NAMALWA (cell line): ENCODE measurements at regions not wholly inside any gene's neighbourhood (a gene's known extent, or its start where the extent isn't known, plus 50 kb on each side); places are given as distances from the start of the nearest gene placed in this dataset.

Experiments used
- DNase-seq: peaks from one replicate; pipeline ENCODE4 v3.0.0-alpha.2; 2015; ENCODE audit warnings: low spot score

GRCh38 chr2:67625178-67625577 lies 228.0 kb downstream of the ETAA1 start:
- DNase-seq = no peak

GRCh38 chr2:67625690-67626475 lies 228.8 kb downstream of the ETAA1 start:
- DNase-seq = no peak

GRCh38 chr2:67626656-67627055 lies 229.5 kb downstream of the ETAA1 start:
- DNase-seq = no peak

GRCh38 chr2:67627456-67628207 lies 230.5 kb downstream of the ETAA1 start:
- DNase-seq = no peak

GRCh38 chr2:67628892-67629291 lies 231.8 kb downstream of the ETAA1 start:
- DNase-seq = no peak

GRCh38 chr2:67631483-67631882 lies 234.3 kb downstream of the ETAA1 start:
- no peak for DNase-seq

GRCh38 chr2:67633212-67633856 lies 236.2 kb downstream of the ETAA1 start:
- no peak for DNase-seq

- no peak for DNase-seq
Observed at GRCh38 chr2:67638146-67638545, 241.0 kb downstream of the ETAA1 start.

GRCh38 chr2:67641312-67642045 lies 244.3 kb downstream of the ETAA1 start:
- no peak for DNase-seq

GRCh38 chr2:67642046-67642382 lies 244.9 kb downstream of the ETAA1 start:
- DNase-seq = no peak

GRCh38 chr2:67642961-67643360 lies 245.8 kb downstream of the ETAA1 start:
- DNase-seq = no peak

- DNase-seq = no peak
Observed at GRCh38 chr2:67645280-67646138, 248.4 kb downstream of the ETAA1 start.

- no peak for DNase-seq
Observed at GRCh38 chr2:67646714-67647333, 249.7 kb downstream of the ETAA1 start.

GRCh38 chr2:67649331-67650261 lies 252.5 kb downstream of the ETAA1 start:
- DNase-seq = no peak

- DNase-seq = peak; percentile 43
Observed at GRCh38 chr2:67650291-67651133, 253.4 kb downstream of the ETAA1 start.

GRCh38 chr2:67651565-67651964 lies 254.4 kb downstream of the ETAA1 start:
- DNase-seq = no peak

GRCh38 chr2:67652679-67653078 lies 255.5 kb downstream of the ETAA1 start:
- DNase-seq = no peak

GRCh38 chr2:67656875-67657274 lies 259.7 kb downstream of the ETAA1 start:
- DNase-seq = no peak

- no peak for DNase-seq
Observed at GRCh38 chr2:67658820-67659219, 261.7 kb downstream of the ETAA1 start.
